Pancreas (tissue), 10 donors: ENCODE measurements at regions not wholly inside any gene's neighbourhood (a gene's known extent, or its start where the extent isn't known, plus 50 kb on each side); places are given as distances from the start of the nearest gene placed in this dataset.
"Not testable (repeated sequence)": the region's sequence is repeated elsewhere in the genome, so short reads cannot be mapped to it uniquely, and the experiment has no call there.

Experiments
- ATAC-seq, 4 donors: fragments of 200-7000 bp; cut with Tn5 transposase; one replicate each; pipeline versions ENCODE4 v1.8.0 to v1.9.1; 2020; ENCODE audit warnings: mild to moderate bottlenecking in 4 of 4, moderate library complexity in 4 of 4
- DNase-seq, 6 donors: peaks; one replicate each; pipeline ENCODE4 v3.0.0-alpha.2; 2020
- FAIRE-seq: peaks from 2 replicates; lab custom pipeline; 2012; peaks lifted over from hg19 to GRCh38; lab: Jason Lieb, UNC
- H3K27ac ChIP-seq, 4 donors: fragments of 200-600 bp; sonication (generic); 1 replicate in 3 of 4; 2 replicates in 1 of 4; pipeline versions ENCODE4 v1.5.0 to v1.8.0; 2020
- H3K27me3 ChIP-seq, 4 donors: fragments of 200-600 bp; one replicate each; pipeline ENCODE4 v1.8.0; 2021
- H3K36me3 ChIP-seq, 3 donors: fragments of 200-600 bp; sonication (generic) in 1 of 3; one replicate each; pipeline versions ENCODE4 v1.5.0 to v1.8.0; 2020 to 2021
- H3K4me1 ChIP-seq, 3 donors: fragments of 200-600 bp; one replicate each; pipeline ENCODE4 v1.8.0; 2021
- H3K4me3 ChIP-seq, 4 donors: fragments of 200-600 bp; sonication (generic) in 2 of 4; one replicate each; pipeline versions ENCODE4 v1.5.0 to v1.8.0; 2020 to 2021
- H3K9me3 ChIP-seq, 4 donors: fragments of 200-600 bp; one replicate each; pipeline ENCODE4 v1.8.0; 2021
- CTCF ChIP-seq, 4 donors: fragments of 200-600 bp; sonication (generic) in 3 of 4; IDR thresholded peaks; one replicate each; pipeline versions ENCODE4 v1.5.0 to v1.8.0; 2021; ENCODE audit warnings: antibody characterized with exemption in 4 of 4
- WGBS, 2 donors: extraction: QIAGEN DNeasy Blood & Tissue Kit; methylation state at CpG; one replicate each; pipeline ENCODE4 v1.1.7; 2013; 5-methylcytosine and 5-hydroxymethylcytosine counted together
- intact Hi-C, 3 donors: fragments of 100-400 bp; cut with DNase I; formaldehyde crosslinking; loops; one replicate each; pipeline versions ENCODE4 v1.11.1 to v1.14.2; 2022
- donor health status: healthy with polysubstance abuse.
- donor health status: DM: no; HTN: no; CAD: no; lungs with moderate emphysema.
- donor health status: DM: no; HTN: no; CAD: no.
- donor health status: control.
- donor health status: control.
- donor health status: Bipolar disorder and iron deficiency.
- donor health status: DM: yes; HTN: yes; CAD: no.
- donor health status: DM: no; HTN: no; CAD: no.
- donor health status: DM: no; HTN: no; CAD: no.
- donor health status: DM: yes; HTN: yes; CAD: no.

- no peaks in the 10 kb centered on the region for H3K36me3 ChIP-seq
- H3K4me1 ChIP-seq = no peaks in the 10 kb centered on the region
- FAIRE-seq (peak; percentile 20), DNase-seq (peak in 2 of 6 donors; percentile 9 to 14), ATAC-seq (peak in 3 of 4 donors; percentile 48 to 56 (median 49))
- intact Hi-C loops = no loop called here
- no peak for TF ChIP-seq CTCF (IDR thresholded peaks at IDR 0.05)
- WGBS, 2 donors = 30 to 40% methylated on average over 4 of the region's 4 CpGs
- no peaks in the 10 kb centered on the region for H3K27me3 ChIP-seq
- H3K27ac ChIP-seq = no peak overlapping the region
- H3K9me3 ChIP-seq = no peaks in the 10 kb centered on the region
- H3K4me3 ChIP-seq = no peak overlapping the region
Observed at GRCh38 chr3:70716832-70717231, 404.4 kb upstream of the MDFIC2 start.

- DNase-seq = no peak
- 100% methylated on average over 1 of the region's 1 CpG for WGBS, 2 donors
- no peak overlapping the region for H3K27ac ChIP-seq
- ATAC-seq = no peak
- no peaks in the 10 kb centered on the region for H3K27me3 ChIP-seq
- no peaks in the 10 kb centered on the region for H3K4me1 ChIP-seq
- no peak overlapping the region for H3K4me3 ChIP-seq
- intact Hi-C loops = no loop called here
- no peak for FAIRE-seq
- TF ChIP-seq CTCF (IDR thresholded peaks at IDR 0.05) = no peak
- no peaks in the 10 kb centered on the region for H3K36me3 ChIP-seq
- H3K9me3 ChIP-seq = no peaks in the 10 kb centered on the region
Observed at GRCh38 chr3:70712449-70713082, 400.1 kb upstream of the MDFIC2 start.

- no peaks in the 10 kb centered on the region for H3K9me3 ChIP-seq
- no peak overlapping the region for H3K27ac ChIP-seq
- ATAC-seq = no peak
- H3K4me1 ChIP-seq = no peaks in the 10 kb centered on the region
- DNase-seq = no peak
- H3K27me3 ChIP-seq = no peaks in the 10 kb centered on the region
- FAIRE-seq = no peak
- TF ChIP-seq CTCF (IDR thresholded peaks at IDR 0.05) = no peak
- WGBS, 2 donors = 41 to 44% methylated on average over 16 of the region's 16 CpGs
- no peak overlapping the region for H3K4me3 ChIP-seq
- no peaks in the 10 kb centered on the region for H3K36me3 ChIP-seq
- intact Hi-C loops = no loop called here
Observed at GRCh38 chr3:70703305-70704102, 391.1 kb upstream of the MDFIC2 start.

- Histone ChIP-seq H3K4me3 (no peak overlapping the region), H3K36me3 (no peaks in the 10 kb centered on the region), H3K27ac (no peak overlapping the region), H3K27me3 (no peaks in the 10 kb centered on the region), H3K9me3 (no peaks in the 10 kb centered on the region), H3K4me1 (no peaks in the 10 kb centered on the region)
- intact Hi-C loops = no loop called here
- TF ChIP-seq CTCF (IDR thresholded peaks at IDR 0.05) = no peak
- ATAC-seq = no peak
- 48 to 67% methylated on average over 2 of the region's 2 CpGs for WGBS, 2 donors
- DNase-seq = no peak
- no peak for FAIRE-seq
Observed at GRCh38 chr3:70702132-70702531, 389.7 kb upstream of the MDFIC2 start.

- H3K4me1 ChIP-seq = no peaks in the 10 kb centered on the region
- FAIRE-seq (no peak), ATAC-seq (no peak), DNase-seq (no peak)
- 43 to 50% methylated on average over 1 of the region's 1 CpG for WGBS, 2 donors
- no peaks in the 10 kb centered on the region for H3K9me3 ChIP-seq
- H3K27me3 ChIP-seq = no peaks in the 10 kb centered on the region
- H3K4me3 ChIP-seq = no peak overlapping the region
- no peak overlapping the region for H3K27ac ChIP-seq
- no peak for TF ChIP-seq CTCF (IDR thresholded peaks at IDR 0.05)
- intact Hi-C loops = no loop called here
- H3K36me3 ChIP-seq = no peaks in the 10 kb centered on the region
Observed at GRCh38 chr3:70684701-70685100, 372.3 kb upstream of the MDFIC2 start.

GRCh38 chr3:70675810-70676209, 363.4 kb upstream of the MDFIC2 start:
- H3K9me3 ChIP-seq, H3K4me1 ChIP-seq, FAIRE-seq, DNase-seq, H3K27me3 ChIP-seq, intact Hi-C loops, ATAC-seq, H3K27ac ChIP-seq, H3K36me3 ChIP-seq, H3K4me3 ChIP-seq: not testable (repeated sequence)
- whole genome bisulfite sequencing, 2 donors = 71 to 85% methylated on average over 3 of the region's 3 CpGs
